Fibroblast of peridontal ligament (primary cell): ENCODE measurements at regions not wholly inside any gene's neighbourhood (a gene's known extent, or its start where the extent isn't known, plus 50 kb on each side); places are given as distances from the start of the nearest gene placed in this dataset.

Experiments
- DNase-seq: peaks from one replicate; pipeline ENCODE4 v3.0.0-alpha.2; 2010; ENCODE audit errors: extremely low read depth

DNA sequence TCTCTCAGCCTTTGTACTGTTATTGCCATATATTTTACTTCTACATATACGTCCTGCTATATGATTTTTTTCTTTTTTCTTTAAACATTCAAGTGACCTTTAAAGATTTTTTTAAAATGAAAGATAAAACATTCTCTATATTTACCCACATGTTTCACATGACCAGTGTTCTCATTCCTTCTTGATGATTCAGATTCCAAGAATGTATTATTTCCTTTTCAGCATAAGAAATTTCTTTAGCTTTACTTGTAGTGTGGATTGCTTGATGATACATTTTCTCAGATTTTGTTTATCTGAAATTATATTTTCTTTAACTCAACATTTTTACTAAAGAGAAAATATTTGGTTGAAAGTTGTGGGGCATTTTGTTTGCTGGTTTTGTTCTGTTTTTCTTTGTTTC lies 792.1 kb downstream of the BRINP1 start:
- peak; percentile 48 for DNase-seq

DNA sequence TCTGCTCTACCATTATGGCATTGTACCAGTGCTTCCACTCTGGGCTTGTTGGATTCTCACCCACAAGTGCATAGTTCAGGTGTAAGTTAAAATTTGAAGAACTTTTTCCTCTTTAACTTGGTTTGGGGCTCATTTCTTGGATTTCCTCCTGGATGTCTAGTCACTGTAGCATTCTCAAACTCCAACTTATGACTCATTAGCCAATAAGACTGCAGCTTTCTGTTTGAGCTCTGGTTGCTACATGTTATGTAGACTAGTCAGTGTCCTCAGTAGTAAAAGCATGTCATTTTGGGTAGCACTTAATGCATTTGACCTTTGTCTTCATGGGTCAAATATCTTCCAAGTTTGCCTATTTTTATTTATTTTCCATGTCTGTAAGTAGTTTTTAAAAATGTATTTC lies 790.8 kb downstream of the BRINP1 start:
- DNase-seq: peak; percentile 35

DNA sequence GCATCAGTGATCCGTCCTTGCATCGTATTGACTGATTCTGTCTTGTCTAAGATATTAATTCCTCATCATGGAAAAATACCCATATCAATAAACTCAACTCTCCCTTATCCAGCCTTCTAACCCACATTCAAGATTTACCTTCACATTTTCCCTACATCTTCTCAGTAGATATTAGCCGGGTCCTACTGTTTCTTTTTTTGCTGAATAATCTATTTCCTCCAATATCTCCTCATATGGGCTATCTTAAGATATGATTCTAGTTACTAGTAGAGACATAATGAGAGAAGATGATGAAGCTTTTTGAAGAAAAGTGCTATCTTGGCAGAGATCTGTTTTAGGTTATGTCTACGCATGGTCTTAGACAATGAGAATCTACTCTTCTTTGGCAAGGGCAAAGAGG lies 785.8 kb downstream of the BRINP1 start:
- no peak for DNase-seq

DNA sequence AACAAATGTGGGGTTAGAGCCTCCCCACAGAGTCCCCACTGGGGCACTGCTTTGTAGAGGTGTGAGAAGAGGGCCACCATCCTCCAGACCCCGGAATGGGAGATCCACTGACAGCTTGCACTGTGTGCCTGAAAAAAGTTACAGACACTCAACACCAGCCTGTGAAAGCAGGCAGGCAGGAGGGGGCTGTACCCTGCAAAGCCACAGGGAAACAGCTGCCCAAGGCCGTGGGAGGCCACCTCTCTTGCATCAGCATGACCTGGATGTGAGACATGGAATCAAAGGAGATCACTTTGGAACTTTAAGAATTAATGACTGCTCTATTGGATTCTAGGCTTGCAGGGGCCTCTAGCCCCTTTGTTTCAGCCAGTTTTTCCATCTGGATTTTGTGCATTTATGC lies 782.3 kb downstream of the BRINP1 start:
- DNase-seq: no peak

DNA sequence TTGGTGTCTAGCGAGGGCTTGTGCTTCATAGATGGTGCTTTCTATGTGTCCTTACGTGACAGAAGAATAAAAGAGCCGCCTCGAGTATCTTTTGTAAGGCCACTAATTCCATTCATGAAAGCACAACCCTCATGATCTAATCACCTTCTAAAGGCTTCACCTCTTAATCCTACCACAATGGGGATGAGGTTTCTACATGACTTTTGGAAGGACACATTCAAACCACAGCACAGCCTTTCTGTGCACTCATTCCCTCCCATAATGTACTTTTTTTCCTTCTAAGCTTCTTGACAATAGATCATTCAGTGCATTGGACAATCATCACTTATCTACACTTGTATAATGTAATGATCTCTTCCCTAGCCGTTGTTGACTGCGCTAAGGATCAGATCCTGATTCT lies 774.8 kb downstream of the BRINP1 start:
- no peak for DNase-seq

DNA sequence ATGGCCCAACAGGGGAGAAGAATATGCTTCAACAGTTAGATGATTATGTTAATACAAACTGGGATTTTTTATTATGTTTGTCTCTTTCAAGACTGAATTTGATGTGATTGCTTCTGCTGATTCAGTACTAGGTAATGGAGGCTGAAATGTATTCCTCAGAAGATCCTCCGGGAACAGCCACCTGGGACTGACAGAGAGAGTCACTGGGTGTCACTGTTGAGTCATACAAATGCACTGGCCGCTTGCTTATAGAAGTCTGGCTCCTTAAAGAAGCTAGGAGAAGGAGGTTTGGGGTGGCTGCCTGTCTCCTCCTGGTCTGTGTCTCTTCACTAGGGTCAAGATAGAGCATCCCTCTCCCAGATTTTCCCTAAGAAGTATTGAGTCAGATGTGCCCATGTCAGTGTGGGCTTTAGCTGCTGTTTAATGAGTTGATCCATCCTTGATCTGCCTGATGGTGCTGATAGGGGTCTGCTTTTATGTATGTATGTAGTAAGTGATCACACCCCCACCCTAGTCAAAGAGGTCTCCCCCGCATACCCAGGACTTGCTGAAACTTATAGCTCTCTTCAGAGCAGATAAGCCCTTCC lies 773.4 kb downstream of the BRINP1 start:
- peak; percentile 4 for DNase-seq

DNA sequence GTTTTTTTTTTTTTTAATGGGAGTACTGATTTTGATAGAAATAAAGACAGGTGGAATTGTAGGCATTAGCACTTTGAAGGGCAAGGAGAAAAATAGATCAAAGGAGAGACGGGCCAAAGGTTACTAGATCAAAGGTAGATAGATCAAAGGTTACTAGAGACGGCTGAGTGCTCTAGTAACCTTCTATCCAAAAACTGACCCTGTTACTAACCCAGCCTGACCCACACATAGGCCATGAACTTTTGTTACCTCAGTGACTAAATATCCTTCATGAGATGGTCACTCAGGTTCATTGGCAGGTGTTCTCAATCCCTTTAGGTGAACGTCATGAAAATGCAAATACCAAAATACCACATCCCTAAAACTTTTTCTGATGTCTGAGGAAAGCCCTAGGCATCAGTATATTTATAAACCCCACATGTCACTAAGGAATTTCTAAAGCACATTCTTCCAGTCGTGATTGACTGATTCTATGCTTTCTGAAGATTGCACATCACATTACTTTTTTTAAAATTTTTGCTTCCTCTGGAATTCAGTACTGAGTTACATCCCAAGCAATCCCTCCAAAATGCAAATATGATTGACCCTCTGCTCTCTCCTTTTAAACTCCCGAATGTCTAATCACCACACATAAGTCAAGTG lies 772.7 kb downstream of the BRINP1 start:
- no peak for DNase-seq

DNA sequence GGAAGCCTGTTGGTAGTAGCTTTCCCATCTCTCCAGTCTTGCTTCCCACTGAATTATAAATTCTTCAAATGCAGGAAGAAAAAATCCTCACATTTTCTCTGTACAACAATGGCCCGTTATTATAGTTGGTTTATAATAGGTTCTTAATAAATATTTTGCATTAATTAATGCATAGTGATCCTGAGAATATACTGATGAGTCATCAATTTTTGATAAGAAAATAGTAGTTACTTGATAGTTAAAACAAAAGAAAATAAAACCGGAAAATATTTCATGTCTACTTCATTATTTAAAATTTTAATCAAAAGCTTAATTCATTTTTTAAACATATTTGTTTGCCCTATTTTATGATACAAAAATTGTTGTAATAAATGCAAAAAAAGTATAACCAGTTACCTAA lies 762.6 kb downstream of the BRINP1 start:
- no peak for DNase-seq

DNA sequence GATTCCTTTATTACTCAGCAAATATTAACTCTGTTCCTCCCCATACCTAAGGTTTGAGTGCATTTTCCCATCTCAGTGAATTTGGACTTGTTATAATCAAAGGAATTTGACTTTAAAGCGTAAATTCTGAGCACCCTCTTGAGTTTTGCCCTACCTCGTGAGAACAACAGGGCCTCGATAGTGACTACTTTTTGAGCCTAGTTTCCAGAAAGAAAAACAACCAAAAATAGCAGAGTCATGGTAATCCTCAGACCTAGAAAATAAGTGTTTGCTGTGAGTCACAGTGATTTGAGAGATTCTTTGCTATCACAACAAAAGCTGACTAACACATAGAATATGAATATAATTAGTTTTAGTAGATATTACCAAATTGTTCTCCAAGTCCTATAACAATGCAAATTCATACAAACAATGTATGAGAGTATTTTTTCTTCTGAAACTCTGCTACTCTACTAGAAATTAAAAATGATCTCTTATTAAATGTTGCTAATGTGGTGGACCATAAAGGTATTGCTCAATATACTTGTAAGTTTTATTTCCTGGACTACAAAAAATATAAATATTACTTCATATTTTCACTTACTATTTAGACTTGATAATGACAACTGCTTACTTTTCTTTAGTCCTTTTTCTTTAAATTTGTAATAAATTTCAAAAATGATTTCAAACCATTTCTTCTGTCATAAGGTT lies 759.7 kb downstream of the BRINP1 start:
- no peak for DNase-seq

DNA sequence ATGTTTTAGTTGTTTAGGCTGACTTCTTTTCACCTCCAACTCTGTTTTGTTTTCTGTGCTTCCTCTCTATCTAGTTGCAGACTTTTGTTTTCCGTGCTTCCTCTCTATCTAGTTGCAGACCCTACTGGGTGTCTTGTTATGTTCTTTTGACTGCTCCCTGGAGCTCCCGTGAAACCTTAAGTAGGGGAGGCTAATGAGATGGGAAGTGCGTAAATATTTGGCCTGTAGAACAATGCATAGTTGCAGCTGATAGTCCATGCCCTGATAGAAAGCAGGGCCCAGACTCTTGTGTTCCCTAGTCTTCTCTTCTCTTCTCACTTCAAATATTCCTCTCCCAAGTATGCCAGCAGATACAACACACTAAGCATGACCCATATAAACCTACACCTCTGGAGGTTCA lies 757.0 kb downstream of the BRINP1 start:
- no peak for DNase-seq

DNA sequence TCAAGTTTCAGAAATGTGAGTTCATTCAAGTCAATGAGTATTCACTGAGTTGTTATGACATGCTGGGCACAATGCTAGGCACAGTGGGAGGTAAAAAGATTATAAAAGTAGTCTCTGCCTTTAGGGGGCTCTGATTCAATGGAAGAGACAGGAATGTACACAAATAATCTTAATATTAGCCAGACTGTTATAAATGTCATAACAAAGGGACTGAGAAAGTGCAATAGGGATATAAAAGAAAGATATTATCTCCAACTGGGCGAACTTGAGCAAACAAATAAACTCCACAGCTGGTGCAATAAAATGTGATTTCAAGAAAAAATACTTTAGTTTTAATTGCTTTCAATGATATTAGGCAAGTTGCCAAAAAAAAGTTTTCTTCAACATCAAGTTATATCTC lies 755.2 kb downstream of the BRINP1 start:
- DNase-seq: no peak

DNA sequence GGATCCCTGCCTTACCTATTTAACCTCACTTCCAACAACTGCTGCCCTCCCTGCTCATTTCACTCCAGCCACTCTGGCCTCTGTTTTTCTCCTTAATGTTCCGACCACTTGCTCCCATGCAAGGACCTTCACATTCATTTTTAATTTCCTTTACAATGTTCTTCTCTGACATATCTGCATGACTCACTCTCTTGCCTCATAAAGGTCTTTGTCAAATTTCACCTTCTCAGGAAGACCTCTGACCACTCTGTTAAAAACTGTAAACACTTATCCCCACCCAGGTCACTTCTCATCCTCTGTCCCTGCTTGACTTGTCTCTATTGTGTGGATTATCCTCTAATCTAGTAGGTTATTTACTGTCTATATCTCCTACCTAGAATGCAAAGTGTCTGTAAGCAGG lies 751.2 kb downstream of the BRINP1 start:
- DNase-seq: no peak

DNA sequence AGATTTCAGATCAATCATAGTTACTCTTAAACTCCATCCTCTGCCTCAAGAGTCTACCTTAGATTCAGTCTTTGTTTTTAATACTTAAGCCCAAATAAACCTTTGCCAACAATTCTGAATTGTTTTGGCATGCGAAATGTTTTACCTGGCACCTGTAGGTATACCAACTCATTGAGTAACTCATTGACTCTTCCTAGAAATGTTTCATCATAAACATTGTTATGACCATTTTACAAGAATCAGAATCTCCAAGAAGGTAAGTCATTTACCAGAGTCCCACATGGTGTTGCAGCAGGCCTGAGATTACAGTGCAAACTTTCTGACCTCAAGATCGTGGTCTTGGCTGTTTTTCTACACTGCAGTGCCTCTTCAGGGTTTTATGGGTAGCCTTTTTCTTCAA lies 750.4 kb downstream of the BRINP1 start:
- DNase-seq: no peak

DNA sequence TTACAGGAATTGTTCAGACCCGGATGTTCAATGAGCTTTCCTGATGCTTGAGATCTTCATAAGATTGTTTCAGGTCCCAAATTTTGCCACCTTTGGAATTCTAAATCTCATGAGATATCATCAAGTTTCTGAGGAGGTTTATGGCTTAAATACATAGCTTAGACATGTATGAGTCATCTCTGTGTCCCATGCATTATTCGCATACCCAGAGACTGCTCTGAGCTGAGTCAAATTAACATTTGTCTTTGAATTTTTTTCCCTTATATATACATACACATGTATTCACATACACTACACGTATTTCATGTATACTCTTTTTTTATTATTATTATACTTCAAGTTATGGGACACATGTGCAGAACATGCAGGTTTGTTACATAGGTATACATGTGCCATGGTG lies 744.6 kb downstream of the BRINP1 start:
- DNase-seq: no peak

DNA sequence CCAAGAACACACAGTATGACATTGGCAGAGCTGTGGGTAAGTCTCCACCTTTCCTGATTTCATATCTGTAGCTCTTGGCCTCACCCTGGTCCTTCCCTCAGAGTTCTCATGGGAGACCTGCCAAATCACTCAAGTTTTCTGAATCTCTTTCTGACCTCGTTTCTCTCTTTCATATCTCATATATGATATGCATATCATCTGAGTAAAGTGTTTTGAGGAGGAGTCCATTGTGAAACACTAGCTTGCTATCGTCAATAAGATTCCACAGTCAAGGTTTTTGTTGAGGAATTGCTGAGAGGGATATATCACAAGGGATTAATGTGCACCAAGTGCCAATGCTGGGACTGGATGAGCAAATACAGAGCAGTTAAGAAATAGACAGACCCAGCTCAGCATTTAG lies 739.2 kb downstream of the BRINP1 start:
- DNase-seq: no peak

DNA sequence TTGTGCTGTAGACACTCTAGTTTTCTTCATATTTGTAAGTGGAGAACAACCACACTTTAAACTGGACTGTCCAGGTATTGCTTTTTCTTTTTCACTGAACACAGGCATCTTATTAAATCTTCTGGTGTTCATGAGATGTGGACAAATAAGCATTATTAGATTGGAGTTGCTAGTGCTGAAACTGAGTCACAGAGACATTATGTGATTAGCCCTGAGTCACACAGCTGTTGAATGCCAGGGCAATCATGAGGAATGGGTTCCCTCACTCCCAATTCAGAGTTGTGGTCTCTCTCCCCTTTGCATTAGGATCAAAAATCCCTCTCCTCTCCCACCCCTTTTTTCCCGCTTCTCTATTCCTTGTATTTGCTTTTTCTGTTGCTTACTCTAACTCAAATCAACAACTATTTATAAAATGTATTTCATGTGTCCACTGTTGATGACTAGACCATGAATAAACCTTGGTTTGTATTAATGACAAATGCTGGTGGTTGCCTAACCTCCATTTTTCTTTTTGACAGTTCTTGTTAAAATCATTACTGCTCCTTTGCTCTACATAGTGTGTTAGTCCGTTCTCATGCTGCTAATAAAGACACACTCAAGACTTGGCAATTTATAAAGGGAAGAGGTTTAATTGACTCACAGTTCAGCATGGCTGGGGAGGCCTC lies 738.2 kb downstream of the BRINP1 start:
- DNase-seq: no peak

DNA sequence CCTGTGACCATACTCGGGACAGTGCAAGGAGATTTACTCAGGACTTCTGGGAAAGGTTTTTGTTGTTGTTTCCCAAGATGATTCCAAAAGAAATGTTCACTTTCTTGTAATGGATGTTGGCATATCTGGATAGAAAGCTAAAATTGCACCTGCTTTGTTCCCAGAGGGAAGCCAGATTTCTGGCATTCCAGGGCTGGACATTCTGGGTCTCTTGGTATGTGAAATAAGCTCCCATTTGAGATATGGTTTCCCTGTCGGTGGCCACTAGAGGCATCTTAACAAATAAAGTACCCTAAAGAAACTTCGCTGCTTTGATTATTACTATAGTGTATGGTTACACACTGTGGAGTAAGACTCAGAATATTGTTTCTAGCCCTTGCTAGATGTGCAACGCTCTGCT lies 737.3 kb downstream of the BRINP1 start:
- no peak for DNase-seq

DNA sequence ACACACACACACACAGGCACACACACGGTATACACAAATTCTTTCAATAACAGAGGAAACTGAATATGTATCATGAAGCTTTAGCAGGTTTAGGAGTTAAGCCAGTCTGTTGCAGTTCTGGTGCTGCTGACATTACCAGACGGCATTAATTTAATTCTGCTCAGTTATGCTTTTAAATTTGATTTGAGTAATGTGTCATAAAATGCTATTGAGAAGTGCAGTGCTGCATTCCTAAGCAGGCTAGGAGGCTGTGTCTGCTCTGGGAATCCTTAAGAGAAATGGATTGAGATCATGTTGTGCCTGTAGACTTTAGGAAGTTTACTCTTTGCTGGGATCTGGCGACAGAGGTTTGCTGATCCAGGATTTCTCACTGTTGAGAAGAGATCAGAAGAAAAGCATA lies 733.8 kb downstream of the BRINP1 start:
- DNase-seq: no peak

DNA sequence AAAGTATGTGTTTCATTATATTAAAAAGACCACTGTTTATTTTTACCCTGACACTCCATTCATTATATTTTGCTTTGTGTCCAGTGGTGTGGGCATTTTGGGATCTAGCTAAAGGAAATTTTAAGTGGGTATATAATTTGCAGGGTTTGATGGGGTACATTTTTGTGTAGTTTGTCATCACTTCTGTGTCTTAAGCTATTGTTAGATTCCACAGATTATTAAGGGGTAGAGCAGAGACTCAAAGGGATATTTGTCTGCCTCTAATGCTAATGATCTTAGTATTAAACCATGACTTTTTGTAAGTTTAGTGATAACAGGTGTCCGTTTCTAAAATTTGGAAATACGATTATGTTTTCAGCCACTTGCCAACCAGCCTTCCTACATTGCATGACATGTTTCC lies 731.6 kb downstream of the BRINP1 start:
- no peak for DNase-seq

DNA sequence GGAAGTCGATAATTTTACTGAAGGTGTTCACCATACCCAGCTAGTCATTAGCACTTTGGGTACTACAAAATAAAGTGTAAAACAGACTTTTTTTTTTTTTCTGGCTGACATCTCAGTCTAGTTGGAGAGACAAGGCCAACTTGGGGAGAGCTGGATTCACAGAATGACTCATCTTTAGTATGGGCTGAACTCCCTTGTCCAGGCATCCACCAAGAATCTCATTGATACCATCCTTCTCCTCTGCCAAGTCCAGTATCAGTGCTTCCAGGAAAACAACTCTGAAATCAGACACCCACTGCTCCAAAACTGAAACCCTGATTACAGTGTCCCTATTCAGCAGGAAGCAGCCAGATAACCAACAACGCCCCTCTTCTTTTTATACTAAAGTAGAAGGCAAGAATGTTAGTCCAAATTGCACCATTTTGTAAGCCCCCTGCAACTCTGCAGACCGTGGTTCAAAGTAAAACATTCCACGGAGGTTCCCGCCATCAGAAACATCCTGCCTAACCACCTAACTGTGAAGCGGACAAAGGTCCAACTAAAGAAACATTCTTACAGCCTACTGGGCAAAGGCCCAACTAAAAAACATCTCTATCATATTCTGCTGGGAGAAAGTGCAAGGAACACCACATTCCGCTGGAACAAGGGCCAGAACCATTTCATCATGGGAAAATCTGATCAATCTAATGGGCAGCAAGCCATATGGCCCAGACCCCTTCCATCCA lies 728.2 kb downstream of the BRINP1 start:
- no peak for DNase-seq

DNA sequence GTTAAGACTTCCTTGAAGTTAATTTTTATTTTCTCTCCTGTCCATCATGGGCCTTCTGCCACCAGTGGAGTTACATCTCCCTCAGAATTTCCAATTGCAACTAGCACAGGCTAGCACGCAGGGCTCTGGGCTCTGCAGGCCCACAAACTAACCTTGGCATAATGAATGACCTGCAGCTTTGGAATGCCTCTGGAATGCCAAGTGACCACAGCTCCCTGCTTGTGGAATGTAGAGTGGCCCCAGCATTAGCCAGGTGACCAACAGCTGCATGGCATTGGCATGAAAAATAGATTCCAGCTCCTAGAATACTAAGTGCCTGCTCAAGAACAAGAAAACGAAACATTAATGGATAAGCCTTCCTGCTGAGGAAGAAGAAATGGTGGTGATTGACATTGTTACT lies 726.1 kb downstream of the BRINP1 start:
- no peak for DNase-seq

DNA sequence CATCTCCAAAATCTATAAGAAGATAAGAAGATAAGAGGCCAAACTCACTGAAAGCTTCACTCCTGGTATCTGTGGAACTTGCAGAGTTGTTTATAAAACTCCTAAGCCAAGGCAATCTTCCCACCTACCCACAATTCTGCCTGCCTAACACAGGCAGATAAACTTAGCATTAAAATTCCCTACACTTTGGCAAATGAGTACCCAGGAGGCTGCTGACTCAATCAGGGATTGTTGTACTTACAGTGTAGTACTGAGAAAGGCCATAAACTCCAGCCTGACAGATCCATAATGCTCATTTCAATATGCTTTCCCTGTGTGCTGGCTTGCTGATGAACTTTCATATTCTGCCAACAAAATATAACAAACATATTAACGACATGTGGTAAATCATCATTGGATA lies 725.2 kb downstream of the BRINP1 start:
- no peak for DNase-seq
